ENCODE measurements at regions not wholly inside any gene's neighbourhood (a gene's known extent, or its start where the extent isn't known, plus 50 kb on each side); places are given as distances from the start of the nearest gene placed in this dataset.

DNA sequence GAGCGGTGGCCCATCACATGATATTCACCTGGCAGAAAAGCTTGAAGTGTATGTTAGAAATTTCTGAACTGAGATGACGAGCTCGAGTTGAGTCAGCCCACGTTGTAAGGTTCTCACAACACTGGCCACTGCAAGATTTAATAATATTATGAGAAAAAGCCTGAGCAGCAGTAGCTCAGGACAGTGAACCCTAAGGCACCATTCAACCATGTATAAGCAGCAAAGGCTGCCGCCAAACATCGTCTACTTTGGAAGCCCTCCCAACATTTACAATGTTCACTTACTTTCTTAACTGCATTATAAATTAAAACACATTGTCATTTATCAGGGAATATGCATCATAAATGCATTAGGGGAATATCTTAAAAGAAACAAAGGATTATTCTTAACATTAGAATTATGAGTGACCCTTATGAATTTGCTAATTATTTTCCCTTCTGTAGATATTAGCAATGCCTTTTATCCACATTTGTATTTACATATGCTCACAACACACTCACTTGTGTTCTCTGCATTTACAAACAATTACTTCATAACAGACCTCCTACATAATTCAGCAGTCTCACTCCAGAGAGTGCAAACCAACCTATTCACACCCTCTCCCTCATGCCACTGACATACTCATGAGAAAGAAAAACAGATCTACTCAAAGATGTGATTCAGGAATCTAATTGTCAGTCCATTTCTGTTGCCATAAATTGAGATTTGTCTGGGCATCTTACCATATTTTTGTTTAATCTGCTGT is 57.7 kb upstream of the CARD18 start:
- no peak for DNase-seq (ENCODE audit: low read depth)

DNA sequence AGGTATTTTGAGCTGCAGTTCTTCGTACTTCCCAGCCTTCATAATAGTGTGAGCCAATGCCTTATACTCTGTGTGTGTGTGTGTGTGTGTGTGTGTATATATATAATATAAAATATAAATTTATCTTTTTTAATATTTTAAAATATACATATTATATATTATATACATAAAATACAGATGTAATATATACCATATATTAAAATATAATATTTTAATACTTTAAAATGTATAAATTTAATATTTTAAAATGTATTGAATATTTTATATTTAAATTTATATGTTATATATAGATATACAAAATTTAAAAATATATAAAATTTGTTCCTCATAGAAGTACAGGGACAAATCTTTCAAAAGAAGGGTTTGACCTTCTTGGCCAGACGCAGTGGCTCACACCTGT is 53.7 kb upstream of the CARD18 start:
- no peak for DNase-seq (ENCODE audit: low read depth)

DNA sequence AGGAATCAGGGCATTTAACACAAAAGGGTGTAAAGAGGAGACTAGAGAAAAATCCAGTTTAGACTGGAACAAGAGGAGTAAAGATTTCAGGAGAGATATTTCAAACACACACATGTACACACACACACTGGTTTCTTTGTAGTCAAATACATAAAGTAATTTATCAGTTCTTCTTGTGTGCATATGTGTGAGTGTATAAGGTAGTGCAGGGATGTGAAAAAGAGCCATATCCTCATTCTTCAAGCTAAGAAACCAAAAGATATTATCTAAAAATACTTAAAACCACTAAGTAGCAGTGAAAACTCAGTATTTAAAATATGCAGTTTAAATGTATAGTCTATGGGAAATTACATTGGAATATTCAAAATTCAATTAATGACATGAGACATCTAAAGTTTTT is 52.5 kb upstream of the CARD18 start:
- DNase-seq (ENCODE audit: low read depth) = no peak

DNA sequence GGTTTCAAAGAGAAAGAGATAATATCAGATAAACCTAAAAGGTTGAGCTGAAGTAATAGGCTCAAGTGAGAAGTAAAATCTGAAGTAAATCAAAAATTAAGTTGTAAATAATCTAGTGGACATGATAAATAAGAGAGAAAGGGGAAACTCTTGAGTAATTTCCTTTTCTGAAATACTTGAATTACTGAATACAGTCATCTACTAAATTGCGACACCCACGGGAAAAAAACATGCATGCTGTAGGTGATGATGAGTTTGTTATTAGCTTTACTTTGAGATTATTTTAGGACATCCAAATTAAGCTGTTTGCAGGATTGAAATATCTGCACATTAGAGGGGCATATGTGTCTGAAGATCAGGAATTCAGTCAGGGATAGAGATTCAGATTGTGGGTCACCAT is 50.0 kb upstream of the CARD18 start:
- DNase-seq (ENCODE audit: low read depth) = no peak
